DND-41 (cell line): ENCODE measurements at regions not wholly inside any gene's neighbourhood (a gene's known extent, or its start where the extent isn't known, plus 50 kb on each side); places are given as distances from the start of the nearest gene placed in this dataset.

ENCODE experiments used
- CTCF ChIP-seq: IDR thresholded peaks from 2 replicates; pipeline ENCODE4 v1.5.1; 2012; ENCODE audit warnings: borderline replicate concordance, low read length, moderate library complexity, mild to moderate bottlenecking; ENCODE audit not compliant: poor library complexity, severe bottlenecking; ENCODE audit errors: extremely low read depth
- EZH2 ChIP-seq: IDR thresholded peaks from 3 replicates; pipeline ENCODE4 v1.6.1; 2012; ENCODE audit warnings: borderline replicate concordance, low read depth, mild to moderate bottlenecking, moderate library complexity, low read length, inconsistent platforms; ENCODE audit not compliant: severe bottlenecking

GRCh38 chr20:60802676-60803075 is 449.4 kb upstream of the CDH4 start:
- TF ChIP-seq CTCF, result no peak
- no peak for TF ChIP-seq EZH2
